Ovary (tissue), 7 donors: ENCODE measurements at regions not wholly inside any gene's neighbourhood (a gene's known extent, or its start where the extent isn't known, plus 50 kb on each side); places are given as distances from the start of the nearest gene placed in this dataset.
"Not testable (repeated sequence)": the region's sequence is repeated elsewhere in the genome, so short reads cannot be mapped to it uniquely, and the experiment has no call there.

Experiments
- DNase-seq, 5 donors: peaks; one replicate each; pipeline ENCODE4 v3.0.0-alpha.2; 2019 to 2020
- H3K27ac ChIP-seq, 2 donors: fragments of 200-600 bp; one replicate each; pipeline versions ENCODE4 v1.5.1 to v1.8.0; 2019 to 2022
- H3K27me3 ChIP-seq: fragments of 200-600 bp; one replicate; pipeline ENCODE4 v1.8.0; 2022
- H3K36me3 ChIP-seq: fragments of 200-600 bp; sonication (generic); one replicate; pipeline ENCODE4 v1.5.1; 2019
- H3K4me1 ChIP-seq: one replicate; pipeline ENCODE4 v1.8.1; 2013; ENCODE audit warnings: mild to moderate bottlenecking, moderate library complexity; ENCODE audit not compliant: insufficient read depth
- H3K4me3 ChIP-seq: fragments of 200-600 bp; sonication (generic); one replicate; pipeline ENCODE4 v1.5.1; 2017
- H3K9me3 ChIP-seq, 2 donors: fragments of 200-600 bp in 1 of 2; sonication (generic) in 1 of 2; one replicate each; pipeline versions ENCODE4 v1.5.1 to v1.8.1; 2013 to 2019; ENCODE audit warnings: mild to moderate bottlenecking in 1 of 2, moderate library complexity in 1 of 2
- EP300 ChIP-seq: sonication (generic); formaldehyde crosslinking; IDR thresholded peaks from one replicate; pipeline ENCODE4 v1.6.1; 2017; ENCODE audit warnings: antibody characterized with exemption
- POLR2A ChIP-seq: fragments of 450-650 bp; IDR thresholded peaks from one replicate; pipeline ENCODE4 v1.6.1; 2017; ENCODE audit warnings: antibody characterized with exemption, mild to moderate bottlenecking, moderate library complexity
- WGBS, 3 donors: extraction: QIAGEN DNeasy Blood & Tissue Kit in 1 of 3; methylation state at CpG; one replicate each; pipeline versions ENCODE4 v1.1.5 to v1.1.7; 2013 to 2017; 5-methylcytosine and 5-hydroxymethylcytosine counted together
- intact Hi-C, 4 donors: fragments of 100-400 bp; cut with DNase I; formaldehyde crosslinking; loops; one replicate each; pipeline versions ENCODE4 v1.11.0 to v1.15.1; 2022 to 2023
- TF ChIP-seq, protein P1 (sequence below), 3 donors: fragments of 450-650 bp in 2 of 3; fragments of 200-600 bp in 1 of 3; IDR thresholded peaks; one replicate each; pipeline versions ENCODE4 v1.5.1 to v1.8.0; 2016 to 2022; ENCODE audit warnings: antibody characterized with exemption in 3 of 3, mild to moderate bottlenecking in 1 of 3
- donor health status: DM: no; HTN: no; CAD: no; lungs with moderate emphysema.
- donor health status: DM: no; HTN: no; CAD: no.
- donor health status: Bipolar disorder and iron deficiency.
- donor health status: DM: no; HTN: no; CAD: no.
- donor health status: DM: yes; HTN: yes; CAD: no.

DNA sequence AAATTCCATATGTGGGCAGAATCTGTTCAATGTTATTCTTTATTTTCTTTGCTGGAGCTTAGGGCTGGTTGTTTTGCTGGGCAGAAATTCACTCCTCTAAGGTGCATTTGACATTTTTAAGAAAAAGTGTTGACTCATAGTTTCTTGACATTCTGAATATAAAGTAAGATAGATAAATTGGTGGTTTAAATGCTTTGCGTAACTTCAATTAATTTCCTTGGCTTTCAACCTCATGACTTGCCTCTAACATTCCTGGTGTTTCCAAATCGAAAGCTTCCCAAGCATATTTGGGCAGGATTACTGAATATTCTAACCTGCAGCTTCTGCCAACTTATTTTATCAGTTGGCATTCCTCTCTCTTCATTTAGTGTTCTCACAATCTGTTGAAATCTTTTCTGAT lies 718.7 kb upstream of the ADGRB3 start:
- H3K4me3 ChIP-seq, result no peak overlapping the region
- no peak for TF ChIP-seq POLR2A
- TF ChIP-seq, protein P1, sequence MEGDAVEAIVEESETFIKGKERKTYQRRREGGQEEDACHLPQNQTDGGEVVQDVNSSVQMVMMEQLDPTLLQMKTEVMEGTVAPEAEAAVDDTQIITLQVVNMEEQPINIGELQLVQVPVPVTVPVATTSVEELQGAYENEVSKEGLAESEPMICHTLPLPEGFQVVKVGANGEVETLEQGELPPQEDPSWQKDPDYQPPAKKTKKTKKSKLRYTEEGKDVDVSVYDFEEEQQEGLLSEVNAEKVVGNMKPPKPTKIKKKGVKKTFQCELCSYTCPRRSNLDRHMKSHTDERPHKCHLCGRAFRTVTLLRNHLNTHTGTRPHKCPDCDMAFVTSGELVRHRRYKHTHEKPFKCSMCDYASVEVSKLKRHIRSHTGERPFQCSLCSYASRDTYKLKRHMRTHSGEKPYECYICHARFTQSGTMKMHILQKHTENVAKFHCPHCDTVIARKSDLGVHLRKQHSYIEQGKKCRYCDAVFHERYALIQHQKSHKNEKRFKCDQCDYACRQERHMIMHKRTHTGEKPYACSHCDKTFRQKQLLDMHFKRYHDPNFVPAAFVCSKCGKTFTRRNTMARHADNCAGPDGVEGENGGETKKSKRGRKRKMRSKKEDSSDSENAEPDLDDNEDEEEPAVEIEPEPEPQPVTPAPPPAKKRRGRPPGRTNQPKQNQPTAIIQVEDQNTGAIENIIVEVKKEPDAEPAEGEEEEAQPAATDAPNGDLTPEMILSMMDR (IDR thresholded peaks at IDR 0.05), result no peak
- no peak for TF ChIP-seq EP300
- DNase-seq, result no peak
- no peaks in the 10 kb centered on the region for H3K9me3 ChIP-seq
- 52 to 63% (median 53%) methylated on average over 2 of the region's 2 CpGs for WGBS, 3 donors
- no peaks in the 10 kb centered on the region for H3K36me3 ChIP-seq
- intact Hi-C loops, result no loop called here
- no peaks in the 10 kb centered on the region for H3K27me3 ChIP-seq
- H3K4me1 ChIP-seq, result no peaks in the 10 kb centered on the region
- H3K27ac ChIP-seq, result no peak overlapping the region

DNA sequence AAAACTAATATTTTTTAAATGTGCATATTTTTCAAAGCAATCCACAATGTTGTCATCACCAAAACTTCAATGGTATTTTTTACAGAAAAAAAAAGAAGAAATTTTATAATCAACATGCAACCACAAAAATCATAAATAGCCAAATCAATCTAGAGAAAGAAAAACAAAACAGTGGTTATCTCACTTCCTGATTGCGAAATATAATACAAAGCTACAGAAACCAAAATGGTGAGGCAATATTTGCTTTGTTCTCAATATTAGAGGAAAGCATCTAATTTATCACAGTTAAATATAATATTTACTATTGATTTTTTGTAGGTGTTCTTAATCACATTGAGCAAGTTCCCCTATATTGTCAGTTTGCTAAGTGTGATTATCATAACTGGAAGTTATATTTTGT lies 720.7 kb upstream of the ADGRB3 start:
- H3K9me3 ChIP-seq, result no peaks in the 10 kb centered on the region
- H3K36me3 ChIP-seq, result no peaks in the 10 kb centered on the region
- no peak overlapping the region for H3K4me3 ChIP-seq
- H3K27me3 ChIP-seq, result no peaks in the 10 kb centered on the region
- intact Hi-C loops, result no loop called here
- H3K27ac ChIP-seq, result no peak overlapping the region
- WGBS, 3 donors, result 0 to 39% (median 1%) methylated on average over 1 of the region's 1 CpG
- H3K4me1 ChIP-seq, result no peaks in the 10 kb centered on the region
- DNase-seq, result no peak
- TF ChIP-seq, protein P1 (IDR thresholded peaks at IDR 0.05), result no peak
- TF ChIP-seq POLR2A (no peak), EP300 (no peak)

DNA sequence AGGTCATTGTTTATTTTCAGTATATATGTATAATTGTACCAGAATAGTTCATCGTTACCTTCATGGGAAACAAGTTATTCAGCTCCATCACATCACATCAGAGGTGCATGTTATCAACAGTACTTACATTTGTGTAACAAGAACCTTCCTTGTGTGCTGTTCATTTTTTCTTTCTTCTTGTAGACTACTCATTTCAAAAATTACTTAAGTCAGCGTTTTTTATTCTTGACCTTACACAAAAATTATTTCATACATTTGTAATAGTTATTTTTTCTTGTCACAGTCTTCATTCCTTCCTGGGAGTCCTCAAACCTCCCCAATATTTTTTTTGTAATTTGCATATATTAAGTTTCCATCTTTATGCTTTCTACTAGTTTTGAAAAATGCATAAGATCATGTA lies 725.7 kb upstream of the ADGRB3 start:
- WGBS, 3 donors, result 83 to 89% (median 86%) methylated on average over 2 of the region's 2 CpGs

DNA sequence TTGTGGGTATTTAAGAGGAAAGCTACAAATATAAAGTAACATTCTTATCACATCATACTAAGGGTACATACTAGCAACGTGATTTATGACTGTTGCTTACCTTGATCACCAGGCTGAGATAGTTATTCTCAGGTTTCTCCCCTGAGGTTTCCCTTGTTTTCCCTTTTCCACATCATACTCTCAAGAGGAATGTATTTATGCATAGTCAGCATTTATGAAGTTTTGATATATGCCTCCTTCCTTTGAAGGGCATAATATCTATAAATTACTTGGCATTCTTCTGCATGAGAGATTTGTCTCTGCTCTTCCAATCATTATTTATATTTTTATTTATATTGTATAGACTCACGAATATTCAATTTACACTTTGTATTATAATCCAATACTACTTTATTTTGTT lies 726.7 kb upstream of the ADGRB3 start:
- Histone ChIP-seq H3K27ac (no peak overlapping the region), H3K36me3 (no peaks in the 10 kb centered on the region), H3K27me3 (no peaks in the 10 kb centered on the region), H3K4me3 (no peak overlapping the region), H3K4me1 (no peaks in the 10 kb centered on the region), H3K9me3 (no peaks in the 10 kb centered on the region)
- DNase-seq, result no peak
- intact Hi-C loops, result no loop called here
- TF ChIP-seq POLR2A, result no peak
- TF ChIP-seq, protein P1 (IDR thresholded peaks at IDR 0.05), result no peak
- no peak for TF ChIP-seq EP300
- WGBS, 3 donors, result 63 to 70% (median 66%) methylated on average over 2 of the region's 2 CpGs

More for the DNA sequence above, 725.7 kb upstream of the ADGRB3 start:
- no peak overlapping the region for H3K4me3 ChIP-seq
- no peak for DNase-seq
- no peaks in the 10 kb centered on the region for H3K27me3 ChIP-seq
- no peaks in the 10 kb centered on the region for H3K9me3 ChIP-seq
- intact Hi-C loops, result no loop called here
- no peaks in the 10 kb centered on the region for H3K4me1 ChIP-seq
- H3K27ac ChIP-seq, result no peak overlapping the region
- no peaks in the 10 kb centered on the region for H3K36me3 ChIP-seq
- no peak for TF ChIP-seq EP300
- TF ChIP-seq, protein P1 (IDR thresholded peaks at IDR 0.05), result no peak
- no peak for TF ChIP-seq POLR2A

DNA sequence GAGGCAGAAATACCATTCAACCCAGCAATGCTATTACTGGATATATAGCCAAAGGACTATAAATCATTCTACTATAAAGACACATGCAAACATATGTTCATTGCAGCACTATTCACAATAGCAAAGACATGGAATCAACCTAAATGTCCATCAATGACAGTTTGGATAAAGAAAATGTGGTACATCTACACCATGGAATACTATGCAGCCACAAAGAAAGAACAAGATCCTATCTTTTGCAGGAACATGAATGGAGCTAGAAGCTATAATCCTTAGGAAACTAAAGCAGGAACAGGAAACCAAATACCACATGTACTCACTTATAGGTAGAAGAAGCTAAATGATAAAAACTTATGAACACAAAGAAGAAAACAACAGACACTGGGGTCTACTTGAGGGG lies 730.3 kb upstream of the ADGRB3 start:
- H3K27ac ChIP-seq, intact Hi-C loops: not testable (repeated sequence)

More for the DNA sequence above, 730.3 kb upstream of the ADGRB3 start:
- not testable (repeated sequence) for H3K4me1 ChIP-seq, H3K27me3 ChIP-seq, DNase-seq, H3K4me3 ChIP-seq, H3K36me3 ChIP-seq, H3K9me3 ChIP-seq
